H1 (cell line): ENCODE measurements at regions not wholly inside any gene's neighbourhood (a gene's known extent, or its start where the extent isn't known, plus 50 kb on each side); places are given as distances from the start of the nearest gene placed in this dataset.

Source experiments
- CTCF ChIA-PET: fragments of 300-600 bp; sonication (Branson Sonifier 250); formaldehyde crosslinking; loops from one replicate; lab custom pipeline; 2021; ENCODE audit not compliant: partially characterized antibody; lab: Charles Lee
- POLR2A ChIA-PET: fragments of 300-600 bp; sonication (Branson Sonifier 250); formaldehyde crosslinking; loops from one replicate; lab custom pipeline; 2021; ENCODE audit warnings: inconsistent platforms; ENCODE audit not compliant: partially characterized antibody; lab: Charles Lee
- DNase-seq, 2 experiments: peaks; one replicate each; pipeline versions ENCODE4 v3.0.0 to v3.0.0-alpha.2; 2010 to 2022; ENCODE audit warnings: low spot score in 2 of 2, low read depth in 1 of 2, mixed read lengths in 1 of 2
- FAIRE-seq: peaks from 2 replicates; lab custom pipeline; 2011; peaks lifted over from hg19 to GRCh38; lab: Jason Lieb, UNC
- H2AFZ ChIP-seq: 2 replicates; pipeline ENCODE4 v1.8.1; 2012; ENCODE audit warnings: low read length, inconsistent platforms
- H2AK5ac ChIP-seq: 2 replicates; pipeline ENCODE4 v1.6.1; 2013; ENCODE audit warnings: low read depth, low read length
- H2BK120ac ChIP-seq: replicated peaks from 2 replicates; pipeline ENCODE3; 2013; ENCODE audit warnings: low read depth, low read length, inconsistent platforms
- H2BK12ac ChIP-seq: 2 replicates; pipeline ENCODE4 v1.6.1; 2013; ENCODE audit warnings: low read depth, low read length
- H2BK15ac ChIP-seq: 2 replicates; pipeline ENCODE4 v1.6.1; 2013; ENCODE audit warnings: low read length
- H2BK20ac ChIP-seq: 2 replicates; pipeline ENCODE4 v1.6.1; 2013; ENCODE audit warnings: low read length
- H2BK5ac ChIP-seq: 2 replicates; pipeline ENCODE4 v1.6.1; 2013; ENCODE audit warnings: low read depth, low read length
- H3K14ac ChIP-seq: 2 replicates; pipeline ENCODE4 v1.6.1; 2013; ENCODE audit warnings: inconsistent platforms; ENCODE audit not compliant: insufficient read length
- H3K18ac ChIP-seq: 2 replicates; pipeline ENCODE4 v1.6.1; 2013; ENCODE audit warnings: low read length; ENCODE audit errors: extremely low read depth
- H3K23ac ChIP-seq: 2 replicates; pipeline ENCODE4 v1.6.1; 2013; ENCODE audit warnings: inconsistent platforms; ENCODE audit not compliant: insufficient read length
- H3K23me2 ChIP-seq: 2 replicates; pipeline ENCODE4 v1.6.1; 2013; ENCODE audit warnings: low read depth, low read length
- H3K27ac ChIP-seq: 2 replicates; pipeline ENCODE4 v1.6.1; 2011; ENCODE audit warnings: low read depth, low read length, inconsistent platforms
- H3K27me3 ChIP-seq, 4 experiments: replicated peaks in 1 of 4; 1 replicate in 1 of 4; 2 replicates in 3 of 4; pipeline versions ENCODE4 v1.6.1 to v1.8.1; 2011 to 2013; ENCODE audit warnings: low read length in 3 of 4, mild to moderate bottlenecking in 3 of 4, inconsistent platforms in 2 of 4, mixed read lengths in 2 of 4, moderate library complexity in 1 of 4; ENCODE audit not compliant: control insufficient read depth in 3 of 4, insufficient read depth in 3 of 4; ENCODE audit errors: extremely low read depth in 1 of 4
- H3K36me3 ChIP-seq, 4 experiments: 2 replicates each; pipeline versions ENCODE4 v1.6.1 to v1.8.1; 2011 to 2013; ENCODE audit warnings: mild to moderate bottlenecking in 4 of 4, low read length in 3 of 4, moderate library complexity in 2 of 4, control low read depth in 1 of 4, inconsistent platforms in 1 of 4; ENCODE audit not compliant: insufficient read depth in 4 of 4, control insufficient read depth in 2 of 4
- H3K4ac ChIP-seq: replicated peaks from 2 replicates; pipeline ENCODE3; 2013; ENCODE audit warnings: low read length, low read depth, mixed read lengths, inconsistent platforms; ENCODE audit not compliant: insufficient read length
- H3K4me1 ChIP-seq, 4 experiments: replicated peaks in 1 of 4; 1 replicate in 1 of 4; 2 replicates in 3 of 4; pipeline versions ENCODE4 v1.6.1 to v1.8.1; 2011 to 2013; ENCODE audit warnings: low read length in 3 of 4, inconsistent platforms in 2 of 4, mixed read lengths in 1 of 4; ENCODE audit not compliant: insufficient read depth in 4 of 4, control insufficient read depth in 3 of 4
- H3K4me2 ChIP-seq, 2 experiments: 2 replicates each; pipeline versions ENCODE4 v1.6.1 to v1.8.1; 2011 to 2013; ENCODE audit warnings: low read depth in 2 of 2, low read length in 2 of 2, control low read depth in 1 of 2, inconsistent platforms in 1 of 2, mild to moderate bottlenecking in 1 of 2; ENCODE audit not compliant: insufficient read depth in 1 of 2
- H3K4me3 ChIP-seq, 4 experiments: fragments of 200-600, 300-600 bp in 1 of 4; sonication (generic), shearing (Covaris generic), sonication (Bioruptor Twin) in 1 of 4; 2 replicates each; pipeline versions ENCODE4 v1.5.1 to v1.8.1; 2011 to 2016; ENCODE audit warnings: low read length in 4 of 4, low read depth in 3 of 4, control low read depth in 2 of 4, inconsistent platforms in 2 of 4, mild to moderate bottlenecking in 2 of 4, mixed read lengths in 1 of 4, moderate library complexity in 1 of 4; ENCODE audit not compliant: insufficient read depth in 2 of 4; ENCODE audit errors: extremely low read depth in 1 of 4
- H3K56ac ChIP-seq: replicated peaks from 2 replicates; pipeline ENCODE3; 2013; ENCODE audit warnings: low read depth, mild to moderate bottlenecking, mixed read lengths, low read length, inconsistent platforms; ENCODE audit not compliant: insufficient read length
- H3K79me1 ChIP-seq: 2 replicates; pipeline ENCODE4 v1.6.1; 2013; ENCODE audit warnings: low read depth, low read length, control low read depth
- H3K79me2 ChIP-seq, 2 experiments: 2 replicates each; pipeline versions ENCODE4 v1.6.1 to v1.8.1; 2012 to 2013; ENCODE audit warnings: low read length in 2 of 2, mild to moderate bottlenecking in 2 of 2, inconsistent platforms in 1 of 2; ENCODE audit not compliant: insufficient read depth in 2 of 2, control insufficient read depth in 1 of 2
- H3K9ac ChIP-seq, 4 experiments: replicated peaks in 1 of 4; 1 replicate in 1 of 4; 2 replicates in 3 of 4; pipeline versions ENCODE4 v1.6.1 to v1.8.1; 2011 to 2013; ENCODE audit warnings: low read depth in 3 of 4, low read length in 3 of 4, control low read depth in 2 of 4, mild to moderate bottlenecking in 2 of 4, moderate library complexity in 2 of 4, inconsistent platforms in 1 of 4; ENCODE audit errors: extremely low read depth in 1 of 4
- H3K9me3 ChIP-seq, 2 experiments: 2 replicates each; pipeline versions ENCODE4 v1.6.1 to v1.8.1; 2012 to 2013; ENCODE audit warnings: mild to moderate bottlenecking in 2 of 2, moderate library complexity in 2 of 2, control low read depth in 1 of 2, inconsistent platforms in 1 of 2, low read depth in 1 of 2, low read length in 1 of 2, mixed read lengths in 1 of 2; ENCODE audit not compliant: insufficient read depth in 2 of 2
- H4K20me1 ChIP-seq, 2 experiments: replicated peaks in 1 of 2; 2 replicates each; pipeline versions ENCODE3 to v1.8.1; 2011 to 2013; ENCODE audit warnings: inconsistent platforms in 2 of 2, low read length in 2 of 2, mild to moderate bottlenecking in 1 of 2; ENCODE audit not compliant: insufficient read depth in 2 of 2, control insufficient read depth in 1 of 2
- H4K5ac ChIP-seq: 2 replicates; pipeline ENCODE4 v1.6.1; 2013; ENCODE audit warnings: low read length, low read depth, mixed read lengths, inconsistent platforms; ENCODE audit not compliant: insufficient read length
- H4K8ac ChIP-seq: 2 replicates; pipeline ENCODE4 v1.8.0; 2013; ENCODE audit warnings: mild to moderate bottlenecking, moderate library complexity, low read length, inconsistent platforms; ENCODE audit not compliant: insufficient read depth; ENCODE audit errors: extremely low read depth
- H4K91ac ChIP-seq: replicated peaks from 2 replicates; pipeline ENCODE3; 2013; ENCODE audit warnings: low read length, mixed read lengths, inconsistent platforms; ENCODE audit not compliant: insufficient read length
- BRCA1 ChIP-seq: IDR thresholded peaks from 2 replicates; pipeline ENCODE4 v1.6.1; 2012; ENCODE audit warnings: low read depth, low read length, improper control_type of control experiment
- EP300 ChIP-seq, 2 experiments: IDR thresholded peaks; 1 replicate in 1 of 2; 2 replicates in 1 of 2; pipeline ENCODE4 v1.6.1; 2011 to 2012; ENCODE audit warnings: low read depth in 2 of 2, low read length in 2 of 2, mild to moderate bottlenecking in 2 of 2, borderline replicate concordance in 1 of 2, inconsistent platforms in 1 of 2, moderate library complexity in 1 of 2
- GTF2F1 ChIP-seq: IDR thresholded peaks from 2 replicates; pipeline ENCODE4 v1.6.1; 2012; ENCODE audit warnings: low read depth, low read length, improper control_type of control experiment, borderline replicate concordance
- MAFK ChIP-seq: IDR thresholded peaks from 2 replicates; pipeline ENCODE4 v1.6.1; 2012; ENCODE audit warnings: low read depth, mild to moderate bottlenecking, improper control_type of control experiment, low read length
- RNF2 ChIP-seq: fragments of 200-900, 300-1000 bp; sonication (generic); IDR thresholded peaks from 2 replicates; pipeline ENCODE4 v1.7.1; 2016; ENCODE audit warnings: borderline replicate concordance, low read depth, mild to moderate bottlenecking, antibody characterized with exemption, low read length; ENCODE audit not compliant: poor library complexity, severe bottlenecking; ENCODE audit errors: missing control alignments
- WGBS, 2 experiments: shearing (Covaris generic) in 1 of 2; methylation state at CpG; one replicate each; pipeline versions ENCODE4 v1.1.6 to v1.1.7; 2013 to 2015; ENCODE audit warnings: low lambda C conversion rate in 2 of 2, mixed read lengths in 2 of 2, inconsistent platforms in 1 of 2, low coverage in 1 of 2, missing lambda C conversion rate in 1 of 2; ENCODE audit not compliant: insufficient replicate concordance in 2 of 2, insufficient coverage in 1 of 2, insufficient read length in 1 of 2; ENCODE audit errors: extremely low coverage in 1 of 2, missing lambda C conversion rate in 1 of 2; 5-methylcytosine and 5-hydroxymethylcytosine counted together

DNA sequence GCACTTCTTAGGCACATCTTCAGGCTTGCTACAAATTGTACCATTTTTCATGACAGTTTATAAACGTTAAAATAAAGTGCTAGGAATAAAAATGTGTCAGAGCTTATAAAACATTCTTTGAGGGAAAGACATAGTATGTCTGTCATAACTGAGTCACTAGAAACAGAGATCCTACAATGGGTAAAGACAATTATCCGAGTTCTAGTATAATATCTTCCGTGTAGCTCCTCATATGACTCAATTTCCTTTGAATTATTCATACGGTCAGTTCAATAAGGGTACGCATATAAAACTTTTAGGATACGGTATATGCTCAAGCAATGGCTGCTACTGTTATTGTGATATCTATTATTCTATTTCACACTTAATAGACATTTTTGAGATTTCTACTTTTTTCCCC lies 349.1 kb downstream of the PCDH10 start:
- CTCF ChIA-PET, result interaction anchor here (0.6 kb wide), 1 partner anchor 721 kb away, joined by 3 read pairs; no protein-coding TSS in a partner anchor
- Histone ChIP-seq H2AFZ (no peak overlapping the region), H2BK15ac (no peak overlapping the region), H3K4me3 (no peak overlapping the region), H3K79me1 (no peaks in the 10 kb centered on the region), H3K27me3 (no peaks in the 10 kb centered on the region), H3K9me3 (peaks cover 0 to 2% of the 10 kb centered on the region in 2 experiments; a peak in 1 of 4 replicates), H2AK5ac (no peak overlapping the region), H3K23ac (no peak overlapping the region), H2BK12ac (no peak overlapping the region), H3K9ac (no peak overlapping the region), H2BK20ac (no peak overlapping the region), H3K4me1 (no peaks in the 10 kb centered on the region), H3K36me3 (no peaks in the 10 kb centered on the region), H3K4me2 (no peak overlapping the region), H3K56ac (no peak overlapping the region), H3K4ac (no peak overlapping the region), H4K8ac (no peak overlapping the region), H3K27ac (no peak overlapping the region), H3K79me2 (no peaks in the 10 kb centered on the region), H3K18ac (no peak overlapping the region), H4K20me1 (no peaks in the 10 kb centered on the region), H3K14ac (no peak overlapping the region), H2BK120ac (no peak overlapping the region), H4K5ac (no peak overlapping the region), H4K91ac (no peak overlapping the region), H2BK5ac (no peak overlapping the region), H3K23me2 (peaks cover 2% of the 10 kb centered on the region; the same call in 1 of the 2 replicates)
- DNase-seq (no peak), FAIRE-seq (no peak)
- 93% methylated on average over 6 of the region's 6 CpGs; no CpG with 5 or more reads in 1 of the 2 experiments for WGBS, 2 experiments
- POLR2A ChIA-PET, result no interaction called here
- TF ChIP-seq BRCA1 (no peak), GTF2F1 (no peak), RNF2 (no peak), EP300 (IDR thresholded peaks at IDR 0.05; ENCODE audit: borderline replicate concordance in 1 of 2, low read depth in 2 of 2, low read length in 2 of 2) (no peak), MAFK (no peak)
